ENCODE measurements at regions not wholly inside any gene's neighbourhood (a gene's known extent, or its start where the extent isn't known, plus 50 kb on each side); places are given as distances from the start of the nearest gene placed in this dataset.

DNA sequence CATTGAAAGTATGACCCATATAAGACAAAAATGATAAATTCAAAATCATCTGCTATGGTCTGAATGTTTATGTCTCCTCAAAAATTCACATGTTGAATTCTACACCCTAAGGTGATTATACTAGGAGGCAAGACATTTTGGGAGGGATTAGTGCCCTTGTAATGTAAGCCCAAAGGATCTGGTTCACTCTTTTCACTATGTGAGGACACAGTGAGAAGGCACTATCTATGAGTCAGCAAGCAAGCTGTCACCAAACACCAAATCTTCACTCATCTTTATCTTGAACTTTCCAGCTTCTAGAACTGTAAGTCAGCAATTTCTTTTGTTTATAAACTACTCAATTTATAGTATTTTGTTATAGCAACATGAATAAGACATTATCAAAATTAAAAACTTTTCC lies 284.7 kb upstream of the ZC3H15 start:
- Histone ChIP-seq H3K36me3 (ENCODE audit: control insufficient read depth in 2 of 2, extremely low read depth in 1 of 2, insufficient read depth in 1 of 2, low read length in 1 of 2) (no peaks in the 10 kb centered on the region), H3K4me3 (ENCODE audit: control insufficient read depth in 1 of 2, extremely low read depth in 1 of 2, low read length in 1 of 2) (no peak overlapping the region), H3K27ac (ENCODE audit: low read length) (no peak overlapping the region), H3K27me3 (replicated peaks in 1 of 2; ENCODE audit: control insufficient read depth in 2 of 2, extremely low read depth in 1 of 2, insufficient read depth in 2 of 2, low read length in 1 of 2) (no peaks in the 10 kb centered on the region), H3K4me1 (ENCODE audit: control insufficient read depth in 1 of 2, extremely low read depth in 1 of 2, insufficient read depth in 2 of 2, low read length in 2 of 2) (no peaks in the 10 kb centered on the region), H3K9me3 (no peaks in the 10 kb centered on the region)
- DNase-seq (no peak), ATAC-seq (replicated peaks in 1 of 4) (no peak)
- Mint-ChIP-seq H3K36me3 (no peaks in the 10 kb centered on the region), H3K27me3 (no peaks in the 10 kb centered on the region), H3K27ac (no peak overlapping the region), H3K4me3 (no peak overlapping the region), H3K4me1 (peaks cover 2 to 8% (median 4%) of the 10 kb centered on the region in 3 donors), H3K9me3 (peaks cover 0 to 3% (median 0%) of the 10 kb centered on the region in 3 donors)
- ChIA-PET POLR2A (no interaction called here), CTCF (no interaction called here)

DNA sequence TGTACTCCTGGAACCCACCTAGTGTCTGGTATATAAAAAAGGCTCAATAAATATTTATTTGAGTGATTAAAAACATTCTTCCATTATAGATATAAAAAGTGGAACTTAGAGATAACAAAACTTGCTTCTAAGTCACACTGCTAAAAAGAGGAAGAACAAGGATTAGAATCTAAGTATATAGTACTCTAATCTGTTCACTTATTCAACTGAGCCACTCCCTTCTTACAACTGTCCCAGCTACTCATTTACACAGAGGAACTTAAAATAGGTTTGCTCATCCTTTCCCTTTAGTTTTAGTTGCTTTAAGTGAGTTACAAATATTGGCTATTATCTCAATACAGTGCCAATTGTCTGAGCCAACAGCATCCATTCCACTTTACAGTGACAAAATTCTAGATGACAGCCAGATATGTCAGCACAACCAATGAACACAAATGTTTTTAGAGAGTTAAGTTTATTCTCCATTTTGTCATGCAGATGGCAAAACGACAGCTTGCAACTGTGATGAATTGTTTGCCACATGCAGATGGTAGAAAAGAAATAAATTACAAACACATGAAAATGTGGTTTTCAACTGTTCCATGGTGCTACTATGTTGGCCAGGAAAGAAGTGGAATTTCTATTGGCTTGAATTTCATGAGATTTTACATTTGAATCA lies 280.7 kb upstream of the ZC3H15 start:
- Histone ChIP-seq H3K9me3 (no peaks in the 10 kb centered on the region), H3K27me3 (replicated peaks in 1 of 2; ENCODE audit: control insufficient read depth in 2 of 2, extremely low read depth in 1 of 2, insufficient read depth in 2 of 2, low read length in 1 of 2) (no peaks in the 10 kb centered on the region), H3K27ac (ENCODE audit: low read length) (no peak overlapping the region), H3K36me3 (ENCODE audit: control insufficient read depth in 2 of 2, extremely low read depth in 1 of 2, insufficient read depth in 1 of 2, low read length in 1 of 2) (no peaks in the 10 kb centered on the region), H3K4me3 (ENCODE audit: control insufficient read depth in 1 of 2, extremely low read depth in 1 of 2, low read length in 1 of 2) (no peak overlapping the region), H3K4me1 (ENCODE audit: control insufficient read depth in 1 of 2, extremely low read depth in 1 of 2, insufficient read depth in 2 of 2, low read length in 2 of 2) (no peaks in the 10 kb centered on the region)
- WGBS (ENCODE audit: insufficient coverage), result no CpG with 5 or more reads among the region's 1 CpG
- H3K4me1 Mint-ChIP-seq, result peaks cover 2 to 8% (median 4%) of the 10 kb centered on the region in 3 donors
- peaks cover 0 to 3% (median 0%) of the 10 kb centered on the region in 3 donors for H3K9me3 Mint-ChIP-seq
- no peaks in the 10 kb centered on the region for H3K27me3 Mint-ChIP-seq
- no peaks in the 10 kb centered on the region for H3K36me3 Mint-ChIP-seq
- POLR2A ChIA-PET, result no interaction called here
- H3K4me3 Mint-ChIP-seq, result no peak overlapping the region
- no peak for DNase-seq
- CTCF ChIA-PET, result interaction anchor here in 1 of 2 donors (0.6 kb wide), 1 partner anchor 134 kb away, joined by 5 read pairs; no protein-coding TSS in a partner anchor
- H3K27ac Mint-ChIP-seq, result no peak overlapping the region
- no peak for ATAC-seq (replicated peaks in 1 of 4)

DNA sequence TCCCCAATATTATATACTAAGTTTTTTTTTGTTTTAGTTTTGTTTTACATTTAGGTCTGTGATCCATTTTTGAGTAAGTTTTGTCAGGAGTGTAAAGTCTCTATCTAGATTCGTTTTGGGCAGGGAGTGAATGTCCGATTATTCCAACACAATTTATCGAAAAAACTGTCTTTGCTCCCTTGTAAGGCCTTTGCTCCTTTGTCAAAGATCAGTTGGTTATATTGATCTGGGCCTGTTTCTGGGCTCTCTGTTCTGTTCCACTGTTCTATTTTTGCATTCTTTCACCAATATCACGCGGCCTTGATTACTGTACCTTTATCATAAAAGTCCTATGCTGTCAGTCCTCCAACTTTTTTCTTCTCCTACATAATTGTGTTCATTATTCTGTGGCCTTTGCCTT lies 276.5 kb upstream of the ZC3H15 start:
- CTCF ChIA-PET, result no interaction called here
- H3K27ac Mint-ChIP-seq, result no peak overlapping the region
- 100% methylated on average over 1 of the region's 5 CpGs for WGBS (ENCODE audit: insufficient coverage)

DNA sequence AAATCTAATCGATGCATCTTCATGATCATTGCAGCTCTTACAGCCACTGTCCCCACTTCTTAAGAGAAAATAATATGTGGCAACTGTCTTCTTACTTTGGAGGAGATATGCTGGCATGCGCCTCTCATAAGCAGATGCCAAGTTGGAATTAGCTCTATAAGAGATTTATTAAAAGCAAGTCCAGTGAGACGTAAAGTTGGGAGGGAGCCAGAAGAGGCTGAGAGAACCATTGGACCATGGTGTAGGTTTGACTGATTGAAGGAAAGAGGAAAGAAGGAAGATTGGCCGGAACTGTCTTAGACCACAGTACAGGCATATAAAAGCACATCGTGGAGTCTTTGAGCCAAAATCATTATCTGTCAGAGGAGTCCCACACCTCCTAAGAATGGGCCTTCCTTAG lies 265.7 kb upstream of the ZC3H15 start:
- Mint-ChIP-seq H3K4me3 (no peak overlapping the region), H3K36me3 (peaks cover 22% of the 10 kb centered on the region), H3K27ac (no peak overlapping the region), H3K9me3 (peaks cover 0 to 18% (median 8%) of the 10 kb centered on the region in 3 donors), H3K4me1 (no peaks in the 10 kb centered on the region), H3K27me3 (no peaks in the 10 kb centered on the region)
- DNase-seq (no peak), ATAC-seq (replicated peaks in 1 of 4) (no peak)
- Histone ChIP-seq H3K4me1 (ENCODE audit: control insufficient read depth in 1 of 2, extremely low read depth in 1 of 2, insufficient read depth in 2 of 2, low read length in 2 of 2) (no peaks in the 10 kb centered on the region), H3K9me3 (no peaks in the 10 kb centered on the region), H3K36me3 (ENCODE audit: control insufficient read depth in 2 of 2, extremely low read depth in 1 of 2, insufficient read depth in 1 of 2, low read length in 1 of 2) (no peaks in the 10 kb centered on the region), H3K27me3 (replicated peaks in 1 of 2; ENCODE audit: control insufficient read depth in 2 of 2, extremely low read depth in 1 of 2, insufficient read depth in 2 of 2, low read length in 1 of 2) (no peaks in the 10 kb centered on the region), H3K4me3 (ENCODE audit: control insufficient read depth in 1 of 2, extremely low read depth in 1 of 2, low read length in 1 of 2) (no peak overlapping the region), H3K27ac (ENCODE audit: low read length) (no peak overlapping the region)
- 97% methylated on average over 4 of the region's 5 CpGs for WGBS (ENCODE audit: insufficient coverage)
- ChIA-PET POLR2A (no interaction called here), CTCF (no interaction called here)

More for the DNA sequence above, 276.5 kb upstream of the ZC3H15 start:
- no peaks in the 10 kb centered on the region for H3K9me3 ChIP-seq
- no peaks in the 10 kb centered on the region for H3K4me1 Mint-ChIP-seq
- no peak overlapping the region for H3K4me3 Mint-ChIP-seq
- H3K9me3 Mint-ChIP-seq, result no peaks in the 10 kb centered on the region
- H3K36me3 ChIP-seq (ENCODE audit: control insufficient read depth in 2 of 2, extremely low read depth in 1 of 2, insufficient read depth in 1 of 2, low read length in 1 of 2), result no peaks in the 10 kb centered on the region
- H3K27ac ChIP-seq (ENCODE audit: low read length), result no peak overlapping the region
- H3K4me1 ChIP-seq (ENCODE audit: control insufficient read depth in 1 of 2, extremely low read depth in 1 of 2, insufficient read depth in 2 of 2, low read length in 2 of 2), result no peaks in the 10 kb centered on the region
- no peak for DNase-seq
- ATAC-seq (replicated peaks in 1 of 4), result no peak
- no peak overlapping the region for H3K4me3 ChIP-seq (ENCODE audit: control insufficient read depth in 1 of 2, extremely low read depth in 1 of 2, low read length in 1 of 2)
- POLR2A ChIA-PET, result no interaction called here
- no peaks in the 10 kb centered on the region for H3K27me3 Mint-ChIP-seq
- no peaks in the 10 kb centered on the region for H3K27me3 ChIP-seq (replicated peaks in 1 of 2; ENCODE audit: control insufficient read depth in 2 of 2, extremely low read depth in 1 of 2, insufficient read depth in 2 of 2, low read length in 1 of 2)
- peaks cover 9% of the 10 kb centered on the region for H3K36me3 Mint-ChIP-seq

DNA sequence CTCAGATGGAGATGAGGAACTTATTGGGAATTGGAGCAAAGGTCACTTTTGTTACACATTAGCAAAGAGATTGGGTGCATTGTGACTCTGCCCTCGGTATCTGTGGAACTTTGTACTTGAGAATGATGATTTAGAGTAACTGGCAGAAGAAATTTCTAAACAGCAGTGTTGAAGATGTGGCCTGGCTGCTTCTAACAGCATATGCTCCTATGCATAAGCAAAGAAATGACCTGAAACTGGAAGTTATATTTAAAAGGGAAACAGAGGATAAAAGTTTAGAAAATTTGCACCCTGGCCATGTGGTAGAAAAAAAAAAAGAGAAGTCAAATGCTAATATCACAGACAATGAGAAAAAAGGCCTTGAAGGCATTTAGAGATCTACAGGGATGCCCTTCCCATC lies 256.8 kb upstream of the ZC3H15 start:
- H3K4me1 Mint-ChIP-seq, result no peaks in the 10 kb centered on the region
- H3K27me3 ChIP-seq (replicated peaks in 1 of 2; ENCODE audit: control insufficient read depth in 2 of 2, extremely low read depth in 1 of 2, insufficient read depth in 2 of 2, low read length in 1 of 2), result no peaks in the 10 kb centered on the region
- H3K4me3 ChIP-seq (ENCODE audit: control insufficient read depth in 1 of 2, extremely low read depth in 1 of 2, low read length in 1 of 2), result no peak overlapping the region
- no peaks in the 10 kb centered on the region for H3K27me3 Mint-ChIP-seq
- DNase-seq, result no peak
- no peaks in the 10 kb centered on the region for H3K4me1 ChIP-seq (ENCODE audit: control insufficient read depth in 1 of 2, extremely low read depth in 1 of 2, insufficient read depth in 2 of 2, low read length in 2 of 2)
- H3K36me3 Mint-ChIP-seq, result peaks cover 41% of the 10 kb centered on the region
- no peak for ATAC-seq (replicated peaks in 1 of 4)
- ChIA-PET POLR2A (no interaction called here), CTCF (no interaction called here)
- H3K4me3 Mint-ChIP-seq, result no peak overlapping the region
- no peaks in the 10 kb centered on the region for H3K36me3 ChIP-seq (ENCODE audit: control insufficient read depth in 2 of 2, extremely low read depth in 1 of 2, insufficient read depth in 1 of 2, low read length in 1 of 2)
- no CpG with 5 or more reads among the region's 1 CpG for WGBS (ENCODE audit: insufficient coverage)
- H3K27ac ChIP-seq (ENCODE audit: low read length), result no peak overlapping the region
- peaks cover 37 to 65% (median 54%) of the 10 kb centered on the region in 3 donors for H3K9me3 Mint-ChIP-seq
- H3K27ac Mint-ChIP-seq, result no peak overlapping the region
- no peaks in the 10 kb centered on the region for H3K9me3 ChIP-seq

DNA sequence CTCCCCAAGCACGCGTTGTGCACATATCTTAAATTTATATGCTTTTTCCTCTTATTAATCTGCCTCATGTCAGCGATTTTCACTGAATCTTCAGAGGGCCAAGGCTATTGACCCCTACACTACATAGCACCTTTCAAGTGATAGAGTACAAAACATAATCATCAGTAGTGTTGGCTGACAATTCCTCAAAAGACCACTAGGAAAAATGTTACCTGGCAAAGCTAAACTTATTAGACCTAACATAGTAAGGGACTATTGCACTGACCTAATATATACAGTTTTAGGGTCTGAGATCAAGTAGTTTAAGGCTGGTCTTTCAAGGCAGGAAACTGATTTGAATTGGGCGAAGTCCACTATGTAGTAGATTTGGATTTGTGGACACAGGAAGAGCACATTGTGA lies 244.2 kb upstream of the ZC3H15 start:
- Histone ChIP-seq H3K9me3 (no peaks in the 10 kb centered on the region), H3K27me3 (replicated peaks in 1 of 2; ENCODE audit: control insufficient read depth in 2 of 2, extremely low read depth in 1 of 2, insufficient read depth in 2 of 2, low read length in 1 of 2) (no peaks in the 10 kb centered on the region), H3K27ac (ENCODE audit: low read length) (no peak overlapping the region), H3K36me3 (ENCODE audit: control insufficient read depth in 2 of 2, extremely low read depth in 1 of 2, insufficient read depth in 1 of 2, low read length in 1 of 2) (no peaks in the 10 kb centered on the region), H3K4me3 (ENCODE audit: control insufficient read depth in 1 of 2, extremely low read depth in 1 of 2, low read length in 1 of 2) (no peak overlapping the region), H3K4me1 (ENCODE audit: control insufficient read depth in 1 of 2, extremely low read depth in 1 of 2, insufficient read depth in 2 of 2, low read length in 2 of 2) (no peaks in the 10 kb centered on the region)
- 100% methylated on average over 4 of the region's 4 CpGs for WGBS (ENCODE audit: insufficient coverage)
- Mint-ChIP-seq H3K4me3 (no peak overlapping the region), H3K36me3 (peaks cover 13% of the 10 kb centered on the region), H3K4me1 (no peaks in the 10 kb centered on the region), H3K27ac (no peak overlapping the region), H3K9me3 (peaks cover 3 to 8% (median 8%) of the 10 kb centered on the region in 3 donors), H3K27me3 (no peaks in the 10 kb centered on the region)
- POLR2A ChIA-PET, result interaction anchor here in 1 of 2 donors (0.7 kb wide), 1 partner anchor 21 kb away, joined by 5 read pairs; no protein-coding TSS in a partner anchor
- CTCF ChIA-PET, result no interaction called here
- ATAC-seq (replicated peaks in 1 of 4) (no peak), DNase-seq (no peak)

- H3K4me1 Mint-ChIP-seq, result no peaks in the 10 kb centered on the region
- H3K27me3 Mint-ChIP-seq, result no peaks in the 10 kb centered on the region
- ATAC-seq (replicated peaks in 1 of 4), result no peak
- Histone ChIP-seq H3K27ac (ENCODE audit: low read length) (no peak overlapping the region), H3K36me3 (ENCODE audit: control insufficient read depth in 2 of 2, extremely low read depth in 1 of 2, insufficient read depth in 1 of 2, low read length in 1 of 2) (no peaks in the 10 kb centered on the region), H3K4me3 (ENCODE audit: control insufficient read depth in 1 of 2, extremely low read depth in 1 of 2, low read length in 1 of 2) (no peak overlapping the region), H3K27me3 (replicated peaks in 1 of 2; ENCODE audit: control insufficient read depth in 2 of 2, extremely low read depth in 1 of 2, insufficient read depth in 2 of 2, low read length in 1 of 2) (no peaks in the 10 kb centered on the region), H3K9me3 (no peaks in the 10 kb centered on the region), H3K4me1 (ENCODE audit: control insufficient read depth in 1 of 2, extremely low read depth in 1 of 2, insufficient read depth in 2 of 2, low read length in 2 of 2) (no peaks in the 10 kb centered on the region)
- no peak overlapping the region for H3K27ac Mint-ChIP-seq
- H3K36me3 Mint-ChIP-seq, result peaks cover 3% of the 10 kb centered on the region
- H3K9me3 Mint-ChIP-seq, result no peaks in the 10 kb centered on the region
- ChIA-PET POLR2A (no interaction called here), CTCF (no interaction called here)
- WGBS (ENCODE audit: insufficient coverage), result no CpG with 5 or more reads among the region's 2 CpGs
- no peak overlapping the region for H3K4me3 Mint-ChIP-seq
- DNase-seq, result no peak
Measured at GRCh38 chr2:186254759-186255158, 231.3 kb upstream of the ZC3H15 start.
